HAP-1 (cell line): ENCODE measurements at regions not wholly inside any gene's neighbourhood (a gene's known extent, or its start where the extent isn't known, plus 50 kb on each side); places are given as distances from the start of the nearest gene placed in this dataset.
"Not testable (repeated sequence)": the region's sequence is repeated elsewhere in the genome, so short reads cannot be mapped to it uniquely, and the experiment has no call there.

Source experiments
- DNase-seq, 2 experiments: peaks; one replicate each; pipeline ENCODE4 v3.0.0-alpha.2; 2016 to 2020; ENCODE audit warnings: low spot score in 2 of 2
- H3K27me3 ChIP-seq: fragments of 250-450 bp; sonication (Bioruptor Pico); 2 replicates; pipeline ENCODE4 v1.5.1; 2020; ENCODE audit warnings: low read depth, mild to moderate bottlenecking, moderate library complexity
- H3K36me3 ChIP-seq: fragments of 250-450 bp; sonication (Bioruptor Pico); replicated peaks from 2 replicates; pipeline ENCODE4 v1.5.1; 2020; ENCODE audit warnings: mild to moderate bottlenecking
- H3K4me1 ChIP-seq: fragments of 250-450 bp; sonication (Bioruptor Pico); 2 replicates; pipeline ENCODE4 v1.5.1; 2020; ENCODE audit warnings: mild to moderate bottlenecking
- H3K4me3 ChIP-seq: fragments of 250-450 bp; sonication (Bioruptor Pico); 2 replicates; pipeline ENCODE4 v1.5.1; 2020; ENCODE audit warnings: mild to moderate bottlenecking, moderate library complexity
- H3K9me3 ChIP-seq: fragments of 250-450 bp; sonication (Bioruptor Pico); 2 replicates; pipeline ENCODE4 v1.5.1; 2020; ENCODE audit warnings: mild to moderate bottlenecking, moderate library complexity
- in situ Hi-C: fragments of 300-500 bp; cut with MboI; formaldehyde crosslinking; loops from 3 replicates; pipeline ENCODE4 v1.14.3; 2020; ENCODE audit warnings: low sequenced_read_pairs, inconsistent platforms, mixed read lengths

- Histone ChIP-seq H3K4me1 (peaks cover 25% of the 10 kb centered on the region), H3K4me3 (no peak overlapping the region), H3K36me3 (no peaks in the 10 kb centered on the region), H3K9me3 (no peaks in the 10 kb centered on the region), H3K27me3 (no peaks in the 10 kb centered on the region)
- in situ Hi-C loops, result no loop called here
- DNase-seq, result no peak
Measured at GRCh38 chr9:105979290-105979689, 284.9 kb downstream of the TMEM38B start.

- DNase-seq, result no peak
- Histone ChIP-seq H3K4me3 (no peak overlapping the region), H3K4me1 (no peaks in the 10 kb centered on the region), H3K36me3 (no peaks in the 10 kb centered on the region), H3K27me3 (no peaks in the 10 kb centered on the region), H3K9me3 (no peaks in the 10 kb centered on the region)
- in situ Hi-C loops, result no loop called here
Measured at GRCh38 chr9:105984714-105985113, 290.4 kb downstream of the TMEM38B start.

GRCh38 chr9:105993116-105993854 lies 298.9 kb downstream of the TMEM38B start:
- Histone ChIP-seq H3K4me3 (no peak overlapping the region), H3K36me3 (no peaks in the 10 kb centered on the region), H3K4me1 (no peaks in the 10 kb centered on the region), H3K27me3 (no peaks in the 10 kb centered on the region), H3K9me3 (no peaks in the 10 kb centered on the region)
- in situ Hi-C loops, result no loop called here
- DNase-seq, result no peak

GRCh38 chr9:105993921-105994715 lies 299.8 kb downstream of the TMEM38B start:
- H3K27me3 ChIP-seq, result no peaks in the 10 kb centered on the region
- H3K36me3 ChIP-seq, result no peaks in the 10 kb centered on the region
- H3K4me1 ChIP-seq, result no peaks in the 10 kb centered on the region
- no peak overlapping the region for H3K4me3 ChIP-seq
- no peaks in the 10 kb centered on the region for H3K9me3 ChIP-seq
- DNase-seq, result no peak
- in situ Hi-C loops, result no loop called here

- in situ Hi-C loops, result no loop called here
- no peak for DNase-seq
- H3K4me1 ChIP-seq, result no peaks in the 10 kb centered on the region
Measured at GRCh38 chr9:105994970-105995369, 300.6 kb downstream of the TMEM38B start.

GRCh38 chr9:106017198-106017740 lies 322.9 kb downstream of the TMEM38B start:
- Histone ChIP-seq H3K4me3 (no peak overlapping the region), H3K9me3 (no peaks in the 10 kb centered on the region), H3K27me3 (no peaks in the 10 kb centered on the region), H3K36me3 (no peaks in the 10 kb centered on the region), H3K4me1 (peaks cover 38% of the 10 kb centered on the region)
- in situ Hi-C loops, result no loop called here
- no peak for DNase-seq

More at GRCh38 chr9:105994970-105995369, 300.6 kb downstream of the TMEM38B start:
- Histone ChIP-seq H3K9me3 (no peaks in the 10 kb centered on the region), H3K36me3 (no peaks in the 10 kb centered on the region), H3K27me3 (no peaks in the 10 kb centered on the region), H3K4me3 (no peak overlapping the region)

GRCh38 chr9:106019039-106019680 lies 324.8 kb downstream of the TMEM38B start:
- in situ Hi-C loops, result no loop called here
- DNase-seq, result peak; percentile 82 to 96
- Histone ChIP-seq H3K4me1 (peaks cover 38% of the 10 kb centered on the region), H3K9me3 (no peaks in the 10 kb centered on the region), H3K27me3 (no peaks in the 10 kb centered on the region), H3K36me3 (no peaks in the 10 kb centered on the region), H3K4me3 (peak overlapping the region; percentile 6; the same call in 1 of the 2 replicates)

GRCh38 chr9:106019702-106020101 lies 325.4 kb downstream of the TMEM38B start:
- no peaks in the 10 kb centered on the region for H3K27me3 ChIP-seq
- H3K9me3 ChIP-seq, result no peaks in the 10 kb centered on the region
- DNase-seq, result peak; percentile 85 to 96
- H3K4me3 ChIP-seq, result peak overlapping the region; percentile 6; the same call in 1 of the 2 replicates
- no peaks in the 10 kb centered on the region for H3K36me3 ChIP-seq
- in situ Hi-C loops, result no loop called here
- peaks cover 38% of the 10 kb centered on the region for H3K4me1 ChIP-seq

- Histone ChIP-seq H3K9me3 (no peaks in the 10 kb centered on the region), H3K4me1 (peaks cover 38% of the 10 kb centered on the region), H3K4me3 (no peak overlapping the region), H3K27me3 (no peaks in the 10 kb centered on the region), H3K36me3 (no peaks in the 10 kb centered on the region)
- in situ Hi-C loops, result no loop called here
- peak; percentile 43 to 79 for DNase-seq
Measured at GRCh38 chr9:106020186-106020585, 325.8 kb downstream of the TMEM38B start.

- Histone ChIP-seq H3K4me1 (peaks cover 25% of the 10 kb centered on the region), H3K27me3 (no peaks in the 10 kb centered on the region), H3K36me3 (no peaks in the 10 kb centered on the region), H3K4me3 (no peak overlapping the region), H3K9me3 (no peaks in the 10 kb centered on the region)
- in situ Hi-C loops, result no loop called here
- DNase-seq, result no peak
Measured at GRCh38 chr9:106023455-106023854, 329.1 kb downstream of the TMEM38B start.

GRCh38 chr9:106025453-106025852 lies 331.1 kb downstream of the TMEM38B start:
- Histone ChIP-seq H3K4me3 (no peak overlapping the region), H3K9me3 (no peaks in the 10 kb centered on the region; the same call in 1 of the 2 replicates), H3K27me3 (no peaks in the 10 kb centered on the region), H3K36me3 (no peaks in the 10 kb centered on the region), H3K4me1 (peaks cover 8% of the 10 kb centered on the region)
- in situ Hi-C loops, result no loop called here
- no peak for DNase-seq

- in situ Hi-C loops, H3K36me3 ChIP-seq, H3K27me3 ChIP-seq, H3K4me1 ChIP-seq, DNase-seq, H3K9me3 ChIP-seq, H3K4me3 ChIP-seq: not testable (repeated sequence)
Measured at GRCh38 chr9:106030146-106030545, 335.8 kb downstream of the TMEM38B start.

GRCh38 chr9:106032978-106033377 lies 338.6 kb downstream of the TMEM38B start:
- H3K4me3 ChIP-seq, result no peak overlapping the region
- H3K4me1 ChIP-seq, result peaks cover 1% of the 10 kb centered on the region
- in situ Hi-C loops, result no loop called here
- DNase-seq, result no peak
- no peaks in the 10 kb centered on the region for H3K36me3 ChIP-seq
- H3K9me3 ChIP-seq, result peaks cover 7% of the 10 kb centered on the region; the same call in 1 of the 2 replicates
- H3K27me3 ChIP-seq, result no peaks in the 10 kb centered on the region
